Breast epithelium (tissue), 3 donors: ENCODE measurements at regions not wholly inside any gene's neighbourhood (a gene's known extent, or its start where the extent isn't known, plus 50 kb on each side); places are given as distances from the start of the nearest gene placed in this dataset.

Experiments
- CTCF ChIP-seq, 3 donors: fragments of 450-650 bp; IDR thresholded peaks; one replicate each; pipeline ENCODE4 v1.5.1; 2016 to 2017; ENCODE audit warnings: antibody characterized with exemption in 3 of 3, mild to moderate bottlenecking in 3 of 3, moderate library complexity in 3 of 3
- POLR2A ChIP-seq: fragments of 450-650 bp; IDR thresholded peaks from one replicate; pipeline ENCODE4 v1.6.1; 2016; ENCODE audit warnings: antibody characterized with exemption, mild to moderate bottlenecking, moderate library complexity
- POLR2AphosphoS5 ChIP-seq, 3 donors: sonication (generic); formaldehyde crosslinking; IDR thresholded peaks; one replicate each; pipeline ENCODE4 v1.6.1; 2017; ENCODE audit warnings: antibody characterized with exemption in 3 of 3

DNA sequence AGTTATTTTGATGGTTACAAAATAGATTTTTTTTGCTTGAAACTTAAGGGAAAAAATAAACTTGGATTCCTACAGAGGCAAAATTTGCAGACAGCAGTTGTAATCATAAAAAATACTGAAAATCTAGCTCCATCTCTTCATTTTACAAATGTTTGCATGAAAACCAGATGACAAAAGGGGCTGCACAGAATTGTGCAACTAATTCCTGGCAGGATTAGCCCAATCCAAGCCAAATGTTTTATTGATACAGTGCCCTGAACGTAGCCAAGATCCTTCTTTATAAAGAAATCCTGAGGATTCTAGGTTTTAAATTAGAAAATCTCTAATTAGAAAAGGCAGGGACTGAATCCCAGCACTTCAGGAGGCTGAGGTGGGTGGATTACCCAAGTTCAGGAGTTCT, 356.4 kb upstream of the SEL1L start:
- no peak for TF ChIP-seq POLR2AphosphoS5 (IDR thresholded peaks at IDR 0.05)
- TF ChIP-seq CTCF (IDR thresholded peaks at IDR 0.05), result no peak
- TF ChIP-seq POLR2A, result no peak
